ENCODE measurements at regions not wholly inside any gene's neighbourhood (a gene's known extent, or its start where the extent isn't known, plus 50 kb on each side); places are given as distances from the start of the nearest gene placed in this dataset.

DNA sequence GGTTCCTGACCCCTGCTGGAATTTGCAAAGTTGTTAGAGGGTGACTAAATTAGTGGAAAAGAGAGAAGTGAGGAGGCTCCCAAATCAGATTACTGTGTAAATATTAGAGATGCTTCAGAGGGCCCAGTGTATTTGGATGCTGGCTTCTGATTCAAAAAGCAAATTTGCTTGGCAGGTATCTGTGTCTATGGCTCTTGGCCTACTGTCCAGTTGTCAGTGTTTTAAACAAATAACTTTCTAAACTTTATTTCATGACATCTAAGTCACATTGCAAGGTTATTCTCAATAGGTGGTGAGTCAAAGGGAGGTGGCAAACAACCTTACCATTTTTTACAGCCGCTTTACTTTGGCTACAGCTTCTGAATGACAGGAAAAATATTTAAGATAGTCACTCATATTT is 720.1 kb downstream of the KCNA4 start:
- no peak for DNase-seq

DNA sequence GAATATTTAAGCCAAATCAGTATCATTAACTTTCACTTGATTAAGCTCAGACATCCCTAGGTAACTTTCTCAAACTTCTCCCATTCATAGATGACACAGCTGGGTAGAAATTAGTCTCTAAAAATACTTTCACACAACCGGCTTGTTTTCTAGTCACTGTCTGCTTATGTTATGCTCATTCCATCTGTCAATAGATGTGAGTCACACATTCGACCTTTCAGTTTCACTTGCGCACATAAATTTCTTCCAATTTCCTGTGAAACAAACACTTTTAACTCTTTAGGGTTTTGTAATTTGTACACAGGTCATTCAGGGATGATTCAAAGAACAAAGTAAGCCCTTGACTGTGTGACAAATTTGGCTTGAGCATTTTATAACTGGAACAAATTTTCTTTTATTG is 723.0 kb downstream of the KCNA4 start:
- DNase-seq = no peak

DNA sequence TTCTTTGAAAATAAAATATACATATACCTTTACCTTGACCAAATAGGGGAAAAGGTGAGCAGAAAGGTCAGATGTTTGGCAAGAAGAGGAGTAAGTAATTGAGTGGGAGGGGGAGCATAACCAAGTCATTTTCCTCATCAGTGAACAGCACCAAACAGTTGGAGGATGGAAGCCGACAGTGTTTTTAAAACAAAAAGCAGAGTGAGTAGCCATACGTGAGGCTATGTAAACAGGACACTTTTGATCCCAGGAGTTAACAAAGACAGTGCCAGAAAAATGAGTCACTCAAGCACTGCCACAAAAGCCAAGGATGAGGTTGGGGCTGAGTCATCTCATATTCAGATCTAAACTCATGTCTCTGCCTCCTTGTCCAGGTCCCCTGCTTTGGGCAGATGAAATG is 734.7 kb downstream of the KCNA4 start:
- DNase-seq = no peak

DNA sequence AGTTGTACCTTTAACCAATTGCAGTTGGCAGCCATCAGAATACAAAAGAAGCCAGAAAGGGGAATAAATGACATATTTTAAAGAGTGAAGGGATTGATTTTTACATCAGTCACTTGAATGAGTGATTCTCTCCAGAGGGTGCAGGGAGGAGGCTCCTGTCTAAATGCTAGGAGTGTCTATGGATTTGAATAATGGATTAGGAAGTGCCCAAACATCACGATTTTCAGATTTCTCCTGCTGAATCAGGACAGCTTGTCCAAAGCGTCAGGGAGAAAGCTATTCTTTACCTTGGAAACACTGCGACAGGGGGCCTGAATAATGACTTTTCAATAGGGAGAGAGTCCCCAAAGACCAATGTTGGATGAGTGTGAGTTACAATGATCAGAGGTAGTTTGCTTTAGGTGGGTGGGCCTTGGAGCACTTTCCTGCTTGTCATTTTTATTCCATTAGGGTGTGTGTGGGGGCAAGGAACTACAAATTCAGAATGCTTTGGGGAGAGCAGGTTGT is 735.5 kb downstream of the KCNA4 start:
- DNase-seq = no peak

DNA sequence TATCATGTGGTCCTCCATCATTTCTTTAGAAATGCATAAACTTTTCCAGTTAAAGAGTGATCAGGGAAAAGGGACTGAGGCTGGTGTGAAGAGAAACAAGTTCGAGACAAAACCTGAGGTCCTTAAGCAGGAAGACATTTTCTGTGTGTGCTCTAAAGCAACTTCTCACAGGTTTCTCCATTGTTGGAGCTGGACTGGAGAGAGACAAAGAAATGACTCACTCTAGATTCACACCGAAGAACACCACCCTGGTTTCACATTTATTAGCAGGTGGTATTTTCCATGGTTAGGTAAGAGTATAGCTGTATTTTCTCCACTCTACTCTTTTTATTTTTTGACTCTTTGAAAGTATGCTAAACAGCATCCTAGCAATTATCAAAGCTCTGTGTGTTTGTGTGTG is 736.4 kb downstream of the KCNA4 start:
- DNase-seq = no peak

DNA sequence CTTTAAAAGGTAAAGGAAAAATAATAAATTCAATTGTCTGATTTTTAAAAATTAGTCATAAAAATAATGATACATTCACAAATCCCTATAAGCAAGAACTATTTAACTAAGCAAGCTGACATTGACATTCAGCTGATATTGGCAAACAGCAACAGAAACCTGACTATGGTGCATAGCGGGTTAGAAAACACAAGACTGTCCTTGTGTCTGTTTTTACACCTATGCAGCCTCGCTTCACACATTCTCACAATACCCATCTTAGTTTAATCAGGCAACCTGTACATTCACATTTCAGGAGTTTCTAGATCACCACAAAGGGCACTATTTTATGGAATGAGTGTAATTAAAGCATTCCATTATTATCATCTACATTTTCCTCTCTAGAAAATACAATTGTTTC is 737.1 kb downstream of the KCNA4 start:
- DNase-seq = no peak

DNA sequence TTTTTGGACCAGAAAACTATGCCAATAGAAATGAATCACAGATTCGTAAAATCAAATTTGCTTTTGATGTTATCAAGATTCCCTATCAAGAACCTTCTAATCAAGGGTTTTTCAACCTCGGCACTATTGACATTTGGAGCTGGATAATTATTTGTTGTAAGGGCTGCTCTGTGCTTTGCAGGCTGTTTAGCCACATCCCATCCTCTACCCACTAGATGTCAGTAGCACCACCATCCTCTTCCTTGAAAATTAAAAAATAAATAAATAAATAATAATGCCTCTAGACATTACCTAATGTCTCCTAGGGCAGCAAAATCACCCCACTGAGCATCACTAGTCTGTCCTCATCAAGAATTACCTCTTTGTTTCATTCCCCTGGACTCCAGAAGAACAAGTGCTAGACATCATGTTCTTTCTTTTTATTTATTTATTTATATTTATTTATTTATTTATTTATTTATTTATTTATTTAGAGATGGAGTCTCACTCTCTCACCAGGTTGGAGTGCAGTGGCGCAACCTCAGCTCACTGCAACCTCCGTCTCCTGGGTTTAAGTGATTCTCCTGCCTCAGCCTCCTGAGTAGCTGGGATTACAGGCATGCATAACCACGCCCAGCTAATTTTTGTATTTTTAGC is 744.7 kb downstream of the KCNA4 start:
- DNase-seq = no peak

DNA sequence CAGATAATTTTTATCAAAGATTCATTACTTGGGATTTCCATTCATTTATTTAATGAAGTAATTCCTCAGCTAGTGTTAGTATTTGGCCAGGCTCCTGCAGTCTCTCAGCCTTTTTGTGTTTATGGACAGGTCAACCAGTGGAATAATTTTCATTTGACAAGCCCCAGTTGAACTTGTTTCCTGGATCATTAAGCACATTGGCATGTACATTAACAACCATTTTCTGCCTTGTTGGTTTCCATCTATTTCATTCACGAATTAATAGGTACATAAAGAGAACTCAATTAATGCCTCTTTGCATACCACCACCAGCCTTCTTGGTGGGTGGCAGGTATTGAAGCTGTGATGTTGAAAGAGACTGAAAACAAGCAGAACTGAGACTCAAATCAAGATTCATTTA is 745.2 kb downstream of the KCNA4 start:
- DNase-seq = no peak

DNA sequence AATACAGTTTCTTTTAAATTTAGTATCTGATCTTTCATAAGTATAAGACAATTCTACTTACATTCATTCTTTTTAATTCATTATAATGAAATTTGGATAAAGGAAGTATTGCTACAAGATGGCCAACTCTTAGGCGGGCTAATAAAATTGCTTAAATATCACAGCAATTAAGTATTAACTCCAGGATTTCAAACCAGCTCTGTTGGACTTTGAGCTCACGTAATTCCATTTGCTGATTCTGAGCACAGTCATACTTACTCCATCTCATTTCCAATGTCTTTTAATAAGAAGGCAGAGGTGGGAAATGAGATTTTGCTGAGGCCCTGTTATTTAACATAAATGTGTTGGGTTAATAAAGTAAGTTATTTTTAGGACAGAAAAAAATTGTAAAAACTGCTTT is 748.1 kb downstream of the KCNA4 start:
- no peak for DNase-seq

DNA sequence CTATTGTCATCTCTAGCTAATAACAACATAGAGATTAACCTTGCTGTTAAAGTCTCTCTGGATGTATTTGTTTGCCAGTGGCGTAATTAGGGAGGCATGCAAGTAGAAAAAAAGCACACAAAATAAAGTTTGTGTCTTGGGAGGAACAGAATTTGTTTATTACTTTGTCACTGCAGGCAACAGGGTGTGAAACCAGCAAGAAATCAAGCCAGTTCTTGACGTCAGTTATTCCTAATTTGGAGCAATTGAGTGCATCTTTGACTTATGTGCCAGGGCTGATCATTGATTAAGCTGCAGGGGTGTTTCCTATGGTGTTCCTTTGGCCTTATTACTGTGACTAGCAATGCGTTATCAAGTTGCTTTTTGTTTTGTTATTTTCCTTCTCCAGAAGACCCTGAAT is 751.0 kb downstream of the KCNA4 start:
- no peak for DNase-seq

DNA sequence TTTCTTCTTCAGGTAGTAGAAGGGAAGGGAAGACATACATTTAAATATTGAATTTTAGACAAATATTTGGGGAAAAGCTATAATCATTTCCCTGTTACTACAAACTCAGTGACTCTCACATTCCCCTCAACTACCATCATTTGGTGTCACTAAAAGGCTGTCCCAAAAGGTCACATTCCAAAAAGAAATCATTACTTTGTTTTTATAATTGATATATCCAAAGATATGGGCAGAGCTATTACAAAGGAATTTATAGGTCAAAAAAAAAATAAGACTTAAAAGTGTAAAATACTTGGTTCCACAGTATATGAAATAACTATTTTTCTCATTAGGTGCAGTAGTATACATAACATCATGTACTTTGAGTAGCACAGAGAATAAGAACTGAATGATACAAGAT is 751.4 kb downstream of the KCNA4 start:
- DNase-seq = no peak

DNA sequence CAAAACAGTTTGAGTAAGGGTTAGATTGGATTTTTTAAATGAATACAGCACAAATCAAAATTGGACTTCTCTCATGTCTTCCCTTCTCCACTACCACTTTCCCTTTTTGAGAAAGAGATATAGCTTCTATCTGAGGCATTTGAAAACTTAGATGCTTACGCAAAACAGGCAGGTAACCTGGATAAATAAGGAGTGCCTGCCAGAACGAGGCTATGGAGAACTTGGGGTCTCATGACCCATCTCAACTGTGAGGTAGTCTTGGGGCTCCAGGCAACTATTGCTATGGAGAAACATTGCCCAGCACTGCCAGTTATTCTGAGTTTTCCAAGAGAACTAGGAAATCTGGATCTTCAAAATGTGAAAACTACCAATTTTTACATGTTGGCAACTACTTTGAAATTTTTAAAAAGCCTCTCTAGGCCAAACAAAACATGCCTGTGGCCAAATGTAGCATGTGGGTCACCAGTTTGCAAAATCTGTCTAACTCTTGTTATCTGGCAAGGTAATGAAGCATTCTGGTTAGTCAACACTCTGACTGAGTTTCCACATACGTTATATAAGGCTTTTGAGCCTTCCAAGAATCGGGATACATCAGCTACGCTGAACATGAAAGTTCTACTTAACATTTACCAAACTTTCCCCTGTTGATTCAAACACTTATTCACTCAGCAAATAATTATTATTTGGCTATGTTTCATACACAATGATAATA is 752.7 kb downstream of the KCNA4 start:
- DNase-seq = no peak

DNA sequence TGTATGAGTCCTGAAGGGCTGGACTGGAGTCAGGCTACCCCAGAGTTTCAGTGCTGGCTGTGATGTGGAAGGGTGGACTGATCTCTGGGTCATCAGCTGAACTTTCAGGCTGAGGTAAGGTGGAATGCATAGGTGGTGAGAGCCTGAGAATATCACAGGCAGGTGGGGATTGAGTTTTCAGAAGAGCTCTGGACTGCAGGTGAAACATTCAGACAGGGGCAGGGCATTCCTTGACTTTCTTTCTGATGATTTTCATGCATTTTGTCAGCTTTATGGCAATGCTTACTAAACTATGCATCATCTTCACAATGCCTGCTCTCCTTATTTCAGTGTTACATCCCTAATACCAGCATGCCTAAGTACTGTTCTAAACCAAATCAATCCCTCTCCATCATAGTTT is 755.0 kb downstream of the KCNA4 start:
- no peak for DNase-seq

DNA sequence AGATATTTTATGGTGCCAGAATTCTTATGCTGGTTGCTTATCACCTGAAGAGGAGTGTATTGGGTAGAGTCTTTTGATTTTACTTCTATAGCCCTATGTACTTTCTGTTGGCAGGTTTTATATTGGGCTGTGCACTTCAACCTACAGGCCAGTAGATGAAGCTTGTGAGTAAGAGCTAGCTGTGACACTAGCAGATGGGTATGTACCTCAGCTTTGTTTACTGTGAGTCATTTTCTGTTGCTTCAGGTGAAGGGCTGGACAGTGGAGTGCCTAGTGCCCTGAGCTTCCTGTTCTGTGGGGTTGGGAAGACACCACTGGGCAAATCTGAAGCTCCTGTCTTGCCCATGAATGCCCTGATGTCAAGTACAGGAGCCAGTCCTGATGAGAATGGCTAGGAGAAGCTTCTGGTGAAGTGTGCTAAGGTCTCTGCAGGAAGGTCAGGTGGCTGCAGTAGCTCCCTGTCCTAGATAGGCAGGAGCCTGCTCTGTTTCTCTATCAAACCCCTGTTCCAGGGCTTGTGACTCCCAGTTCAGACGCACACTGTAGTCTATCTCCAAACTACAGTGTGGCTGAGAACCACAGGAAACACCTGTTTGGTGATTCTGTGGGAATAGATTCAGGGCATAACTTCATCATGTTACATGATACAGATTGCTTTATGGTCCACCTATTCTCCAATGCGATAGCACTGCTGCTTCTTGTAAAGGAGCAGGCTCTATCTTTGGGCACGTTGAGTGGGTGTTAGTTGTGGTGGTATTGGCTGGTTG is 755.7 kb downstream of the KCNA4 start:
- DNase-seq = no peak

DNA sequence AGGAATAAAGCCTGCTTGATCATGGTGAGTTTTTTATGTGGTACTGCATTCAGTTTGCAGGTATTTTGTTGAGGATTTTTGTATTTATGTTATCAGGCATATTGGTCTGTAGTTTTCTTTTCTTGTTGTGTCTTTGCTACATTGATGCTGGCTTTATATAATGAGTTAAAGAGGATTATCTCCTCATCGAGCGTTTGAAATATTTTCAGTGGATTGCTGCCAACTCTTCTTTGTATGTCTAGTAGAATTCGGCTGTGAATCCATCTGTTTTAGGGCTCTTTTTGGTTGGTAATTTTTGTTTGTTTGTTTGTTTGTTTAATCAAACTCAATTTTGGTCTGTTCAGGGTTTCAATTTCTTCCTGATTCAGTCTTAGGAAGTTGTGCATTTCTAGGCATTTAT is 758.4 kb downstream of the KCNA4 start:
- no peak for DNase-seq

DNA sequence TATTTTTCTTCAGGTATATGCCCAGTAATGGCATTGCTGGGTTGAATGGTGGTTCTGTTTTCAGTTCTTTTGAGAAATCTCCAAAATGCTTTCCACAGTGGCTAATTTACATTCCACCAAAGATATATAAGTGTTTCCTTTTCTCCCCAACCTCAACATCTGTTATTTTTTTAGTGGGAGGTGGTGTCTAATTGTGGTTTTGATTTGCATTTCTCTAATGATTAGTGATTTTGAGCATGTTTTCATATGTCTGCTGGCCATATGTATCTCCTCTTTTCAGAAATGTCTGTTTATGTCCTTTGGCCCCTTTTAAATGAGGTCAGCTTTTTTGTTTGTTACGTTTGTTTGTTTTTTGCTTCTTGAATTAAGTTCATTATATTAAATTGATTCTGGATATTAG is 760.2 kb downstream of the KCNA4 start:
- no peak for DNase-seq

DNA sequence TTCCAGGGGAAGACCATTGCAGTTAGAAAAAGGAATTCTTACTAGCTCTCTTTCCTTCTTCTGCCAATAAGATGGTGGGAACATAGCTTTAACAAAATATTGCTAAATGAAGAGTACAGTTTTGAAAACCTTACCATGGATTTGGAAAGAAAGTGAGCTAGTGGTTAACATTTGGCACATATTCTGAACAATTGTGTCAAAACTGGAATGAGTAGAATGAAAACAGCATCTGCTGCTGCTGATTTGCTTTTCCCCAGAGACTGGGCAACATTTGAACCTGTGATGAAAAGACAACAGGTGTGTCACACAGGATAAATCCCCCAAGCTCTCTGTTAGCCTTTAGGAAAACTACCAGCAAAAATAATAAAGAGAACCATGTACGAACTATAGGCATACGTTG is 761.4 kb downstream of the KCNA4 start:
- DNase-seq = no peak

DNA sequence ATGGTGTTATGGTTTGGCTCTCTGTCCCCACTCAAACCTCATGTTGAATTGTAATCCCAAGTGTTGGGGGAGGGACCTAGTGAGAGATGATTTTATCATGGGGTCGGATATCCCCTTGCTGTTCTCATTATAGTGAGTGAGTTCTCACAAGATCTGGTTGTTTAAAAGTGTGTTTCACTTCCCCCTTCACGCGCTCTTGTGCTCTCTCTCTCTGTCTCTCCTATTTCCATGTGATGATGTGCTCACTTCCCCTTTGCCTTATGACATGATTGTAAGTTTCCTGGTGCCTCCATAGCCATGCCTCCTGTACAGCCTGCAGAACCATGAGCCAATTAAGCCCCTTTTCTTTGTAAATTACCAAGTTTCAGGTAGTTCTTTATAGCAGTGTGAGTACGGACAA is 765.1 kb downstream of the KCNA4 start:
- DNase-seq = no peak

DNA sequence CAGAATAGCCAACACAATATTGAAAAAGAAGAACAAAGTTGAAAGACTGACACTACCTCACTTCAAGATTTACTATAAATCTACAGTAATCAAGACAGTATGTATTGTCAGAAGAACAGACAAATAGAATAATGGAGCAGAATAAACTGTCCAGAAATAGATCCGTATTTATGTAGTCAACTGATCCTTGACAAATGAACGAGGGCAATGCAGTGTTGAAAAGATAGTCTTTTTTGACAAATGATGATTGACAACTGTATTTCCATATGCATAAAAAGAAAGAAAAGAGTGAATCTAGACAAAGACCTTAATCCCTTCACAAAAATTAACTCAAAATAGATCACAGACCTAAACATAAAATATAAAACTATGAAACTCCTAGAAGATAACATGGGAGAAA is 767.1 kb downstream of the KCNA4 start:
- DNase-seq = no peak

DNA sequence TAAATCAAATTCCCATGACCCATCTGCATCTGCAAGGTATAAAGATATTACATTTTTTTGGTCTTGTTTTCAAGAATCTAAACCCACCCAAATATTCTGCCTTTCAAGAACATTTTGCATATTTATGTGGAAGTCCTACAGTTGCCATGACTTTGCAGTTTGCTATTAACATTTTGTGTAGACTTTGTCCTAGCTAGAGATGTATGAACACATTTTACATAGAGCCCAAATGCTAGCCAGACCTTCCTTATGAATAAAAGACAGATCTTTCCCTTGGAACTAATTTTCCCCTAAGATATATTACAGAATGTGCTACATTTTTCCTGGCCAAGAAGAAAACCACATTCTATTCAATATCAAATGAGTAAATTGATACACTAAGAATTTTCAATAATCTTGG is 772.5 kb downstream of the KCNA4 start:
- DNase-seq = no peak

DNA sequence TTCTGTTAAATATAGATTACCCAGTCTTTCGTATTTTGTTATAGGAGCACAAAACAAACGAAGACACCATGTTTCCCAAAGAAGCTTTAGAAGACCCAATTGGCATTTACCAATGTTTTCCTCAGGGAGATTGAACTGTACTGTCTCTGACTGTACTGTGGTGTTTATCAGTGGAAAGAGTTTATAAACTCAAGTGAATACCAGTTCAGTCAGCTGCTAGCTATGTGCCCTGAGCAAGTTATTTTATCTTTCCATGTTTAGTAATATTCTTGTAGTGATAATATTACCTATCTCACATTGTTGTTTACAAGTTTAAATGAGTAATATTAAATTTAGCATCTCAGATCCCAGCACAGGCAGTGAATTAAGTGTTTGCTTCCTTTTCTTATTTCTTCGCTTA is 773.2 kb downstream of the KCNA4 start:
- DNase-seq = no peak

DNA sequence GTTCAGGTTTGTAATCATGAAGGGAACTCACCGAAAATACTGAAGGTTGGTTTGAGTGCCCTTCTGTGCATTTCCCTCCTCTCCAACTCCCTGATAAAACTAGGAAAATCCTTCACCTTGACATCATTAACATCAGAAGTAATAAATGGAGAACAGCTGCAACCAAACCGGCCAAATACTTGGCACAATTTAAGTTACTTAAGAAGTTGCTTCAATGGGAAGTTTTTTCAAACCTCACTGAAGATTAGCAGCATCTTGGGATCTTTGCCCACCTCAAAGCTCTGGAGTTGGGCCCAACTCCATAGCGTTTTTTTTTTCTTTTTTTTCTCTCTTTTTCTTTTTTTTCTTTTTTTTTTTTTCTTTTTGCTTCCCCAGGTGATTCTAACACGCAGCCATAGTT is 784.8 kb downstream of the KCNA4 start:
- DNase-seq = no peak

DNA sequence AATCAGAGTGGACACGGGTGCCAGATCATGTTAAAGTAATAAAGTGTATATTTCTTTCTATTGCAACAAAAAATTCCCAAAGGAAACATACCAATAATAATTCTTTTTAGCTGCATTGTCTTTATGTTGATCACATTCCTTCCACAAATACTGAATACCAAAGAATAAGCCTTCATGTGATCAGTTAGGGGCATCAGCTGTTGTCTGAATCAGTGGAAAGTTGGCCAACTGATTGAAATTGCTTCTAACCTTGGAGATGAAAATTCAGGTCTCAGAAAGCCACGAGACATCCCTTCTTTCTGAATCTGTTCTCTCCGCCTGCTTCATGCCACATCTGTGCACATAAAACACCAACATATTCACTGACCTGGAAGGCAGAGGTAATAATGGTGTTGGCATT is 785.2 kb downstream of the KCNA4 start:
- no peak for DNase-seq

DNA sequence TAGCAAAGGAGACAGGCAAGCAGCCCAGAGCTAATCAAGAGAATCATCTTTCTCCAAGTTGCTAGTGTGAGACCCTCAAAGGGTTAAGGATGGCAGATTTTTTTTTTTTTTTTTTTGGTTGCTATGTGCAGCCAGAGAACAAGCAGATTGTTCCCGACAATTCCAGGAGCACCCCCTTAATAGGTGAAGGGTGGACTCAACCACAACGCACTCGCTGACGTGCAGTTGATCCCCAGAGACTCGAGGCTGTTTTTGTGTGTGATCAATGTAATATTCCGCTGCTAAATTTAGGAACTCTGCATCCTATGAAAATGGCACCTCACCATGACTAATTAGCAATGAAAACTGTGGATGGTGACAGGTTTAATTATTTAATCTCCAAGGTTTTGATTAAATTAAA is 789.0 kb downstream of the KCNA4 start:
- DNase-seq = no peak

Measured in CD4-positive, alpha-beta T cell treated with Interleukin-4 for 1 hour (primary cell).